HG03378 (cell line): ENCODE measurements at regions not wholly inside any gene's neighbourhood (a gene's known extent, or its start where the extent isn't known, plus 50 kb on each side); places are given as distances from the start of the nearest gene placed in this dataset.
"Not testable (repeated sequence)": the region's sequence is repeated elsewhere in the genome, so short reads cannot be mapped to it uniquely, and the experiment has no call there.

Experiments
- ATAC-seq: cut with Tn5 transposase; IDR thresholded peaks from one replicate; pipeline ENCODE4 v1.9.1; 2021; ENCODE audit warnings: mild to moderate bottlenecking, moderate library complexity; ENCODE audit not compliant: unreplicated experiment

- ATAC-seq = no peak
These were observed 429.4 kb upstream of the GOT2 start for GRCh38 chr16:59163371-59164055.

GRCh38 chr16:59161679-59162078, 427.6 kb upstream of the GOT2 start:
- ATAC-seq = no peak

GRCh38 chr16:59154295-59154694, 420.2 kb upstream of the GOT2 start:
- no peak for ATAC-seq

- ATAC-seq = no peak
These were observed 414.6 kb upstream of the GOT2 start for GRCh38 chr16:59148769-59149155.

DNA sequence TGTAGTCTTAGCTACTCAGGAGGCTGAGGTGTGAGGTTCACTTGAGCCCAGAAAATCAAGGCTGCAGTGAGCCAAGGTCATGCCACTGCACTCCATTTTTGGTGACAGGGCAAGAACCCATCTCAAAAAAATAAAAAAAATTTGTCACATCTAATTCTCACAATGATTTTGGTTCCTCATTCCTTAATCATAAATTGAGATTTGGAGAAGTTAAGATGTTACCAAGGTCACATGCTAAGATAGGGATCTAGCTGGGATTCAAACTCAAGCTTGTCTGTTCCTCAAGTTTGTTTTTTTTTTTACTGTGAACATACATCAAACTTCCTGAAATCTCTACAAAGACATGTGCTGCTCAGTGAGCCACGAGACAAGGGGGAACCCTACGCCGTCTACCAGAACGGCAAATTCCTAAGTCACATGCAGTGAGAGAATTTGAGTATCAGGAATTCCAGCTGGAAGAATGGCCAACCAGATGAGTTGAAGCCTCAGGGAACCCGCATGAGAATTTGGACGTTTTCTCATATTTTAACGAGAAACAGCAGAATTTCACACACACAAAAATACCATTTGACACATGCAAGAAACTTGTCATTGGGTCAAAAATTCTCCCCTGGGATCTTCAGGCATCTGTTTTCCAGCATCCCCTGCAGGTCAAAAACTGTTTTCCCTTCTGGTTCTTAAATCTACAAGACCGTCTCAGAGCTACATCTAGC, 414.1 kb upstream of the GOT2 start:
- ATAC-seq = no peak

GRCh38 chr16:59146140-59146539, 412.0 kb upstream of the GOT2 start:
- no peak for ATAC-seq

DNA sequence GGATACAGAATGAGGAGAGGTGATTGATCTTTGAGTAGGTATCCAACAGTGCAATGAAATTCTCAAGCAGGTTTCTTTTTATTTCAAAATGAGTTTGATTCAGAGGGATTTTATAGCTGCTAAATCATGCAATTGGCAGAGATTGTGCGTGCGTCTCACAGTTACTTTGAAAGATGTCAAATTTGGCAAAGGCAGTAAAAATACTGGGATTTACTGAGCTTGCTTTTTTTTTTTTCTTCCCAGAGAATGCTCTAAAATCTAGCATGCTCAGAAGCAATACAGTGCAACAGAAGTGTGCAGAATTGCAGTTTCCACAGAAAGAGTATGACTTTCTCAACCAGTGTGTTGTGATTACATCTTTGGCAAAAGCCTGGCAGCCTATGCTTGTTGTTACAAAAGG, 410.7 kb upstream of the GOT2 start:
- no peak for ATAC-seq

- ATAC-seq = no peak
These were observed 410.2 kb upstream of the GOT2 start for GRCh38 chr16:59144326-59144725.

- ATAC-seq = no peak
These were observed 392.4 kb upstream of the GOT2 start for GRCh38 chr16:59126486-59126885.

DNA sequence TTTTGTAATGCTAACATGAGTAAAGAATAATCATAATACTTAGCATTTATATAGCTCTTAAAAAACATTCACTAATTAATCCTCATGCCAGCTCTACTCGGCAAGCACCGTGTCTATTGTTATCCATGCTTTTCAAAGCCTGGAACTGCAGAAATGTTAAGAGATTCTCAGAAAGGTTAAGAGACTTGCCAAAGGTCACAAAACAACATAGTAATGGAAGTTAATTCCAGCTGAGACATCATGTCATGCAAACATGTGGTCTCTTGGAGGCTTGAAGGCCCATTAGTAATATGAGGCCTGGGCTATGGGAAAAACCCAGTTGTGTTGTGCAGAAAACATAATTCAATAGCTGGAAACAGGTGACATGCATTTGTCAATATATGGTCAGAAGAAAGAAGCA, 389.9 kb upstream of the GOT2 start:
- no peak for ATAC-seq

GRCh38 chr16:59123479-59123878, 389.4 kb upstream of the GOT2 start:
- no peak for ATAC-seq

DNA sequence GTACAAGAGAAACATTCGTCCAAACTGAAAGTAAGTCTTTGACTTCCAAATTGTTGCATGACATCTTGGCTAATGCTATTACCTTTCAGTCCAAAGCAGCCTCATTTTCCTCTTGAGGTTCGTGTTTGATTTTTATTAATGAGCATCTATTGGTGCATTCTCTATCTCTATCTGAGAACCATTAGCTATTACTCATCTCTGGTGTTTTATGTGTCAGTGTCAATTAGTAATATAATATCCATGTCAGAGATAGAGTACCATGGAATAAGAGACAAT, 388.1 kb upstream of the GOT2 start:
- ATAC-seq = no peak

- no peak for ATAC-seq
These were observed 387.5 kb upstream of the GOT2 start for GRCh38 chr16:59121411-59122261.

GRCh38 chr16:59116744-59117143, 382.6 kb upstream of the GOT2 start:
- ATAC-seq = no peak

- ATAC-seq = no peak
These were observed 380.7 kb upstream of the GOT2 start for GRCh38 chr16:59114790-59115189.

GRCh38 chr16:59113004-59113670, 379.0 kb upstream of the GOT2 start:
- ATAC-seq = no peak

- ATAC-seq = no peak
These were observed 377.2 kb upstream of the GOT2 start for GRCh38 chr16:59111280-59111679.

- no peak for ATAC-seq
These were observed 374.3 kb upstream of the GOT2 start for GRCh38 chr16:59108374-59108773.

DNA sequence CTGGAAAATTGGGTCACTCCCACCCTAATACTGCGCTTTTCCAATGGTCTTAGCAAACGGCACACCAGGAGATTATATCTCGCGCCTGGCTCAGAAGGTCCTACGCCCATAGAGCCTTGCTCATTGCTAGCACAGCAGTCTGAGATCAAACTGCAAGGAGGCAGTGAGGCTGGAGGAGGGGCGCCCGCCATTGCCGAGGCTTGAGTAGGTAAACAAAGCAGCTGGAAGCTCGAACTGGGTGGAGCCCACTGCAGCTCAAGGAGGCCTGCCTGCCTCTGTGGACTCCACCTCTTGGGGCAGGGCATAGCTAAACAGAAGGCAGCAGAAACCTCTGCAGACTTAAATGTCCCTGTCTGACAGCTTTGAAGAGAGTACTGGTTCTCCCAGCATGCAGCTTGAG, 362.6 kb upstream of the GOT2 start:
- not testable (repeated sequence) for ATAC-seq

DNA sequence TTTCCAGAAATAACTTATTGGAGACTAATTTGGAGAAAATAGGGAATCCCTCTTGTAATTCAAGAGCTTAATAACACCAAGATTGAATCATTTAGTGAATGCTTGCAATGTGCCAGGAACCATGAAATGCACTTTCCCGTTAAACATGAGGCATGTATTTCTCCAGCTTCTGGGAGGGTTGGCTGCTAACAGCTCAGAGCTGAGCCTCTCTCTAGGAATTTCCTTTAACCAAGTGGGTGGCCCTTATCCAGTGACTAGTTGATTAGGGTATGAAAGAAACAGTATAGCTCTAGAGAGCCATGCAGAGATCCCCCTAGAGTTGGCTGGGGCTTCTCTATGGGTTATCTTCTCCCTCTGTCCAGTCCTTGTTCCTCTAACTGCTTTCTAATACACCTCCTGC, 356.4 kb upstream of the GOT2 start:
- ATAC-seq = no peak

GRCh38 chr16:59088431-59088830, 354.3 kb upstream of the GOT2 start:
- no peak for ATAC-seq

- no peak for ATAC-seq
These were observed 353.5 kb upstream of the GOT2 start for GRCh38 chr16:59087641-59088040.
